Activated CD4-positive, CD25-positive, alpha-beta regulatory T cell (primary cell): ENCODE measurements at regions not wholly inside any gene's neighbourhood (a gene's known extent, or its start where the extent isn't known, plus 50 kb on each side); places are given as distances from the start of the nearest gene placed in this dataset.

Experiments used
- DNase-seq, 4 experiments: peaks; one replicate each; lab custom pipeline; 2025; lab: John Stamatoyannopoulos, UW

DNA sequence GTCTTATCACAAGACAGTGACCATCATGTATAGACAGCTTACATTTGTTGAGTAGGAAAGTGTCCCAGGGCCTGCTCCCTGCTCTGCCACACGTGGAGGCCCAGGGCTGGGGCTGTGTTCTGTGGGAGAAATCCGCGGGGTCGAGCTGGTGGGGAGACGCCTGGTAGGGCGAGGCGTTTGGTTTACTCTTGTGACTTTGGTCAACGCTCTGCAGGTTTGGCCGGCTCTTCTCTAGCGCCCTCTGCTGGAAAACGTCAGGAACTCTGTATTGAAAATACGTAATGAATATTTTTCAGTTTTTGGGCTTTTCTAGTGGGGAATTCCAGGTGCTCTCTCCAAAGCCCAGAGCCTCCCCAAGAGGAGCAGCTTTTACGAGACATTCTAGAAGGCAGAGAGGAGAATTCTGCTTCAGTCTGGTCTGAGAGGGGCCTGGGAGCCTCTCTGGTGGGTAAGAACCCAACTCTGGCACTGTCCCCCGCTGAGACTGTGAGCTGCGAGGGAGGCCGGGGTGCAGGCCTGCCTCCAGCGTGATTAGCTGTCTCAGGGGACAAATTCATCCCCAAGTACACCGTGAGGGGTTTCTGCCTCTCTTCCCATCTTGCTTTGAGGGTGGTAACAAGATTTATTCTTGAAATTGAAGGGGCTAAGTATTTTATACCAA is 112.6 kb upstream of the RALGAPA2 start:
- peak; percentile 2 to 20 (median 8) for DNase-seq

DNA sequence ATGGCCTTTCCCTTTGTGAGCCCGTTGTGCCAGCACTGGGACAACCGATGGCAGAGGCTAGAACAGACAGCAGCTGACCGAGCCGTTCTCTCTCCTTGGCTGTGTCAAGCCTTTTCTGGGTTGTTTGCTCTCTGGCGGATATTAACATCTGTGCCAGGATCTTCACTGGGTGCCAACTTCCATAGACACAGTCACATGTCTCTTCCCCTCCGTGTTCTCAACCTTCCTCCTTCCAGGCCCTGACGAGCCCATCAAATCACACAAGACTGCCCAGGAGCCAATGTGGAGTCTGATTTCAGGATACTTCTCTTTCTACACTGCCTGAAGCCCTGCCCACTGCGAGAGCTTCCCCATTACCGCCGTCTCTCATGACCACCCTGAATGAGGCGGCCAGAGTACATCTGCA is 111.0 kb upstream of the RALGAPA2 start:
- no peak for DNase-seq

DNA sequence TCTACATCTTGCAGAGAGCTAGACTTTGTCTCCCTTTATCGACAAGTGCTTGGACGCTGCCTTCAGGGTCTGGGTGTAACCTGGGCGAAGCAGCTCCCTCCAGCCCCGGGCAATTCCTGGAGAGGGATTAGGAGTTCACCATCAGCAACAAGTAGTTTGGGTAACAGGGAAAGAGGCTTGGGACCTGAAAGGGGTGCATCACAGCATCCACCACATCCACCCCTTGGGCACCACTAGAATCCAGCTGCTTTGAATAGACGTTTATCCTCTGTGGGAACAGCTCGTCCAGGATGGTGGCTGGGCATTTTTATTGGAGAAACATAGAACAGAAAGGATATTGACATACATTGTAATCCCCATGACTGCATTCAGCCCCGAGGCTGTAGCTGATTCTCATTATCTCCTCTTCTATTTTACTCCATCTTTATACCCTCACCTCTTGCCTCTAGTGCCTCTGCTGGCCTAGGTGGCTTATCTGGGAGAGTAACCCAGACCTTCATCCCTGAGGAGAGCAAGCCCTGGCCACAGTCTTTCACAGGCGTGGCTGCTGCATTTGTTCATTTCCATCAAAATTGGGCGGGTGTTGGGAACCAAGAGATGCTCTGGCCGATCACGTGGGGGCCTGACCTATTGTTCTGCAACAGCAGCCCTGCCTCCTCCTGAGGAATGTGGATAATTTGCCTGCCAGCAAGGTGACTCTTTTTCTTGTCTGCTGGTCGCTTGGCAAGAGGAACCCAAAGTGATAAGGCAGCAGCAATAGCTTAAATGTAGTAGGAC is 109.2 kb upstream of the RALGAPA2 start:
- DNase-seq = no peak

- DNase-seq = no peak
These were observed 108.5 kb upstream of the RALGAPA2 start for GRCh38 chr20:20820785-20821483.

DNA sequence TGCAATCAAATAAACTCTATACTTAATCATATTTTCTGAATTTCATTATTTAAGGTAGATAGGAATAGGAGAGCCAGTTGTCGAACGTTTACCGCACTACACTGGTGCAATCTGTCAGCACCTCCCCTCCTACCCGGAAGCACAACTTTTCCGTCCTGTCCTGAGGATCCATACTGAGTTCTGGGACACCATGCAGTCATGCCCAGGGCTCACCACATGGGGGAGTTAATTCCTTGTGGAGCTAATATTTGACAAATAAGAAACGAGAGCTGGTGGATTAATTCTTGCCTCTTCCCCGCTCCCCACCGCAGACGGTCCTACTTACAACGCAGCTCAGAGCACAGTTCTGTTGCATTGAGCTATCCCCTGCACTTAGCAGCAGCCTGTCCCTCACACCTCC is 107.7 kb upstream of the RALGAPA2 start:
- no peak for DNase-seq

DNA sequence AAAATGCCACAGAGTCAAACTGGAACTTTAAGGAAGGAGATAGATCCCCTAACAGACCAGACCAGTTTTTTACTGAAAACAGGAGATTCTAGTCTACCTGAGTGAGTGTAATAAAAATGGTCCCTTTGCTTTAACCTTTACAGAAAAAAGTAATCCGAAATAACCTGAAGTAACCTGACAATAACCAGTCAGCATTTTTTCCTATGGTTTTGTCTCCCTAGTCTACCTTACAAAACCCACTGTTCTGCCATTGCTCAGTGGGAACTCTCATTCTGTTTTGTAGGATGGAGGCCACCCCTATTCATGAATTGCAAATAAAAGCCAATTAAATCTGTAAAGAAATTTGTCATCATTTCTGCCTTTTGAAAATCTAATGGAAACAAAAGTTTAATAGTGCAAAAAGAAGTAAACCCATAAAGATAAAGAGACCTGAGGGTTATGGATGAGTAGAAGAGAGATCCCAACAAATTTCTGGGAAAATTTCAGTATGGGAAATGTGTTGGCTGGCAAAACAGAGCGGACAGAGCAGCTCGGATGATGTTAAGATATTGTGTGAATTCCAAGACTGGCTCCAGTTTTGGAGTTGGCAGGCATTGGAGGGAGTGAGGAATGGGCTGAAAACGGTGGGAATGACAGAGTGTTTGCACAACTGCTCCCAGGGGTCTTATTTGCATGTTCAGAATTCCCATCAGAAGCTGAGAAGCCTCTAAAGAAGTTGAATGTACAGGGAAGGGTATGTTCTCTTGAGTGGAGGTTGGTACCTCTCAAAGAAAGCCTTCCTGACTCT is 104.7 kb upstream of the RALGAPA2 start:
- no peak for DNase-seq

DNA sequence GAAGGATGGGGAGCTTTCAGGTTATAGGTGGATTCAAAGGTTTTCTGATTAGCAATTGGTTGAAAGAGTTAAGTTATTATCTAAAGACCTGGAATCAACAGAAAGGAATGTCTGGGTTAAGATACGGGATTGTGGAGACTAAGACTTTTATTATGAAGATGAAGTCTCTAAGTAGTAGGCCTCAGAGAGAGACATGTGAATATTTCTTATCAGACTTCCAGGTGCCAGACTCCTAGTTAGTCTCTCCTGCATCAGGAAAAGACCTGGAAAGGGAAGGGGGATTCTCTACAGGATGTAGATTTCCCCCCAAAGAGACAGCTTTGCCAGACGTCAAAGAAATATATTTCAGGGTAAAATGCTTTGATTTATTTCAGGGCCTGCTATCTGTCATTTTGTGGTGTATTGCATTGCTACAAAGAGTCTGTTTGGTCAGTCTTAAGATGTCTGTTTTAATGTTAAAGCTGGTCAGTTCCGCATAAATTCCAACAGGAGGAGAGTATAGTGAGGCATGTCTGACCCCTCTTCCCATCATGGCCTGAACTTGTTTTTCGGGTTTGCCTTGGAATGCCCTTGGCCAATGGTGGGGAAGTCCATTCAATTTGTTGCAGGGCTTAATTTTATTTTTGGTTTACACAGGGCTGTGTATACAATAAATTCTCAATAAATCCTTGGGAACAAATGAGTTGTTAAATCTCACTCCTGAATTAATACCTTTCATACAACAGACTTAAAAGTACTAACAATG is 103.4 kb upstream of the RALGAPA2 start:
- DNase-seq = no peak

GRCh38 chr20:20814685-20815084 is 102.2 kb upstream of the RALGAPA2 start:
- DNase-seq = no peak

DNA sequence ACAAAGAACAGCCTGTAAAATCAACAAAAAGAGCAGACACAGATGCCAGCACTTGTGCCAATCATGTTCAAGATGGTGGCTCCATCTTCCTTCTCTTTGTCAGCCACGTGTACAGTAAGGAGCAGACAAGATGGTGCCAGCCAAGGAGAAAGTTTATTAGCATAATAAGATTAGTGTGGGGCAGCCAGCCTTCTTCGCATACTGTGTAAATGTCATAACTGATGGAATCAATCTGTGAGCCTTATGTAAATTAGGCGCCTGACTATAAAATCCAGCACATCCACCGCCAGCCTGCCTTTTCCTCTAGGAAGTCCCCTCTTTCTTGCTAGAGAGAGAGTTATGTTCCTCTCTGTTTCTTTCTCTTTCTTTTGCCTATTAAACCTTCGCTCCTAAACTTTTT is 99.7 kb upstream of the RALGAPA2 start:
- DNase-seq = no peak

DNA sequence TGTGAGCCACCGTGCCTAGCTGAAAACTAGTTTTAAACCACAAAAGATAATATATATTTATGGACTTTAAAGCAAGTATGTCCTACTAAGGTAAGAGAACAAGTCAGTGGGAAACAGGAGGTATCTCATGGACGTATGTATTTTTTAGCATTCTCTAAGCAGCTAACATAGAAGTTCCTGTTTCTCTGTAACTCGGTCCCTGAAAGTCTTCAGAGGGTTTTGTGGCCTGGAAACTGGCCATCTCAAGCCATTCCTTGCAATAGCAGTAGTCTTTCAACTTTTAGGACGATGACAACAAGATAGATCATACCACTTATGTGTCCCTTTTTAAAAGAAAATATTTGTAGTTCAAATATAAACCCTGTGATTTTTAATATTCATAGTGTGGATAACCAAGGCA is 95.6 kb upstream of the RALGAPA2 start:
- no peak for DNase-seq

GRCh38 chr20:20806121-20807095 is 94.0 kb upstream of the RALGAPA2 start:
- DNase-seq = no peak

DNA sequence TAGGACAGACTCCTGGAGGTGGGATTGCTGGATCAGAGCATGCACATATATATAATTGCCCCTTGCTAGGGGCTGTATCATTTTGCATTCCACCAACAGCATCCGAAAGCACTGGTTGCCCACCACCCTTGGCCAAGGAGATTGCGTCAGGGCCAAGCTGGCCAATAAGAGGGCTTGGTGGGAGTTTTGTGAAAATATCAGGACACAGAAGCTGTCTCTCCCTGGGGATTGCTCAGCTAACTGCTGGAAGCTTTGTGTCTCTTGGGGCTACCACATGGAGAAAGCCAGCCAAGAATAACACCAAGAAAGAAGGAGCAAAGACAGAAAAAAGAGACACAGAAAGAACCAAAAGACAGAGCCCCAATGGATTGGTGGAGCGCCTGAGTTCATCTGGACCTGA is 90.6 kb upstream of the RALGAPA2 start:
- DNase-seq = no peak

DNA sequence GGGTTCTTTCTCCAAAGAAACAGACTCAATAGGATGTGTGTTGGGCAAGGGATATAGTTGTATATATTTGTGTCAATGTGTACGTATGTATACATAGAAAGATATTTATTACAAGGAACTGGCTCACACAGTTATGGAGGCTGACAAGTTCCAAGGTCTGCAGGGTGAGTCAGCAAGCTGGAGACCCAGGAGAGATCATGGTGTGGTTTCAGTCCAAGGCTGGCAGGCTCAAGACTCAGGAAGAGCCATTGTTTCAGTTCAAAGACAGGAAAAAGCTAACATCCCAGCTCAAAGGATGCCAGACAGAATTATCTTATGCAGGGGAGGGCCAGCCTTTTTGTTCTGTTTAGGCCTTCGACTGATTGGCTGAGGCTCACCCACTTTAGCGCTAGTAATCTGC is 89.9 kb upstream of the RALGAPA2 start:
- no peak for DNase-seq

DNA sequence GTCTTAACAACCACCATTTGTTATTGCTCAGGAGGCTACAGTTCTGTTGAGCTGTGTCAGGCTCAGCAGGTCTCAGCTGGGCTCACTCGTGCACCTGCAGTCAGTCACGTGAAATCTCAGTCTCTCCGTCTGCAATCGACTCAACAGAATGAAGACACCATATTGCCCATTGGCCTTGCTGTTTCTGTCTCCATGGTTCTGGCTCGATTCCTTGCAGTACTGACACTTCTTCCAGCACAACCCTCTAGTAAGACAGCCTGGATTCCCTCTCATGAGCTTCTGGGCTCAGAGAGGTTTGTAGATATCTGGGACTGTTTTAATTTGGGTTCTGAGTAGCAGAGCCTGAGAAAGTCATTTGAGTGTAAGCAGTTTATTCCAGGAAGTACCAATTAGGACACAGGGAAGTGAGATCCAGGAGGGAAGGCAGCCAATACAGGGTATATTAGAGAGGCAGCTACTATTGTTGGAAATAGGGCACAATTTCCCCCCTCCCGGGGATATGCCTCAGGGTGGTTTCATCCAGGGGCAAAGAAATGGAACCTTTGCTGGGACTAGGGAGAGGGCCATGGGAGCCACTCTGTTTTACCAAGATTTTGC is 87.4 kb upstream of the RALGAPA2 start:
- DNase-seq = no peak

DNA sequence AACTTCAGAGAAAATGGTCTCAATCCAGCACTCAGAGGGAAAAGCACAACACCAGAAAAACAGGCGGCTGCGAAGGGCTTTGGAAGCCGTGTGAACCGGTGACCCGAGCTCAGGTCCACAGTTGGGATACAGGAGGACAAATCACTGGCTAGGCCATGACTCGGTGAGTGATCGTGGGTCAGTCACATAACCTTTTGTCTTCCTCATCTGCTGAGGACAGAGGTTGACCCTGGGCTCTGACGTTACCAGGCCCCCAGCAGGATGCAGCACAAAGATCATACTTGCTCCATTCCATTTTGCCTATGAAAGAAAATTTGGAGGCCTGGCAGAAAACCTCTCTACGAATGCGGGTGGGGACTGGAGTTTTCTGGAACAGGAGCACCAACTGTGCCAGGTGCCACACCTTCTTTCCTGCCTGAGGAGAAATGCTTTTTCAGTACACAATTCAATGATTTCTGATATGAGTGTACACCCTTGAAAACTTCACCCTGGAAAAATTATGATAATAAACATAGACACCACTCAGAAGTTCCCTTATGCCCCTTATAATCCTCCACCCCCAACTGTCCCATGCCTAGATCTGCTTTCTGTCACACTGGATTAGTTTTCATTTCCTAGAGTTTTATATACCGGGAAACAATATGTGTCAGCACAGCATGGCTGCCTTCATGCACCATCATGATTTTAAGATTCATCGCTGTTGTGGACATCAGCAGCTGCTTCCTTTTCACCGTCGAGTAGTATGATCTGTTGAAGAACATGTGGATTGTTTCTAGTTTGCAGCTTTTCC is 85.3 kb upstream of the RALGAPA2 start:
- no peak for DNase-seq

DNA sequence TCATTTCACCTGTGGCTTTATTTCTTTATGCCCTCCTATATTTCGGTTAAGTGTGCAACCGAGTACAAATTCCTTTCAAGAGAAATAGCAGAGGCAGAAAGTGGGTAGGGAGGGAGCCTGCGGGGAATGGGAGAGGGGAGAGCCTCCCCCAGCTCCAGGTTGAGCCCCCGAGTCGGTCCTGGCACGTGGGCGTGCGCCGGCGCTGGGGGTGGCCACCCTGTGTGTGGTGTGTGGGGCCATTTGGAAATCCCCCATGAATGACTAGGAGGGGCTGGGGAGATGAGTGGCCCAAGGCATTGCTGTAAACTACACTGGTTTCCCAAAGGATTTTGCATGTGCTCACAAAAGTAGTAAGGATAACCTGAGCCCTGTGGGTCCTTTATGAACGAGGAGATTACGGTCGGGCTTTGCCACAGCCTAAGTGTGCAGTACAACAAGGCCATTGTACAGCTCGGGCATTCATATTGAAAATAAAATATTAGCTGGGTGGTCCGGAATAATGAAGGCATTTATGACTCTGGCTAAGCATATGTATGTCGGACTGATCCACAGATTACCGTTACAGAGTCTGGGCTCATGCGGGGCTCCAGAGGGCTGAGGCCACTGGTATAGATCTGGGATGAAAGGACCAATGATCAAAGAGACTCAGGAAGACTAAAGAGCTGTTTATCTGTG is 84.5 kb upstream of the RALGAPA2 start:
- no peak for DNase-seq

GRCh38 chr20:20795721-20796120 is 83.3 kb upstream of the RALGAPA2 start:
- no peak for DNase-seq

DNA sequence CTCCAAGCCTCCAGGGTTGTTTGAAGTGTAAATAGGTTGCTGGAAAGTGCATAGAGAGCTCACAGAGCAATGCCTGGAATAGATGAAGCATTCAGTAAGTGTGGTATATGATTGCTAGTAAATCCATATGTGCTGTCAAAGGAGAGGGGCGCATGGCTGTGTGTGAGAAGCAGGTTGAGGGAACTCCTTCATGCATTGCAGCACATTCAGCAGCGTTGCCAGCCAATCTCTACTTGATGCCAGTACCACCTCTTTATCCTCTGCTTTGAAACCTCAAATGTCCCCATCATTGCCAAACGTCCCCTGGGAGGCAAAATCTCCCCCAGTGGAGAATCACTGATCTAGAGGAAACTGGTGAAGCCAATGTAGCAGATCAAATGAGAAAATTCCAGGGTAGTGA is 82.7 kb upstream of the RALGAPA2 start:
- DNase-seq = no peak

DNA sequence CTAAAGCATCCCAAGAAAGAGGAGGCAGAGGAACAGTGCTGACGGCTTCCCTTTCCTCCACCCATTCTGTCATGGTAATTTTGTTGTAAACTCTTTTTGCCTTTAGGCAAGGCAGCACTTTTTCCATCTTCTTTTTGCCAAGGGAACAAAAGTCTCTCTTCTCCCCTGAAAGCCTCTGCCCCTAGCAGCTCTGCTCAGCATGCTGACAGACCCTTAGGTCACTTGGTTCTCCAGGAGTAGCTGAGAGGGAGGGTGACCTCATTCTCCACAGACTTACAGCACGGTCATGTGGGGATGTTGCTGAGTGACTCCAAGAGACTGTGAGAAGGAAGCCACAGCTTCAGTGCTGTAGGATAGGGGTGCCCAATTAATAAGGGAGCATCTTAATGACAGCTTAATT is 81.1 kb upstream of the RALGAPA2 start:
- DNase-seq = no peak
